Panc1 (cell line): ENCODE measurements at regions not wholly inside any gene's neighbourhood (a gene's known extent, or its start where the extent isn't known, plus 50 kb on each side); places are given as distances from the start of the nearest gene placed in this dataset.

Experiments used
- ATAC-seq: fragments of 200-7000 bp; cut with Tn5 transposase; 2 replicates; pipeline ENCODE4 v1.9.1; 2020; ENCODE audit warnings: mild to moderate bottlenecking, moderate library complexity
- BruUV-seq: library from RNA; stranded (reverse); fragments of 400-500 nt; replicated peaks from 2 replicates; lab custom pipeline; 2021; lab: Mats Ljungman, UMichigan
- CTCF ChIA-PET: fragments of 300-600 bp; sonication (Branson Sonifier 250); formaldehyde crosslinking; loops from one replicate; lab custom pipeline; 2022; ENCODE audit warnings: antibody characterized with exemption; lab: Charles Lee
- POLR2A ChIA-PET: fragments of 300-600 bp; sonication (Branson Sonifier 250); formaldehyde crosslinking; loops from one replicate; lab custom pipeline; 2022; ENCODE audit warnings: antibody characterized with exemption; lab: Charles Lee
- DNase-seq: peaks from one replicate; pipeline ENCODE4 v3.0.0-alpha.2; 2010; ENCODE audit warnings: low read depth, low spot score
- H3K27ac ChIP-seq: 2 replicates; pipeline ENCODE4 v1.5.1; 2011; ENCODE audit warnings: mild to moderate bottlenecking, low read length, inconsistent platforms
- H3K27me3 ChIP-seq: fragments of 200-500 bp; sonication (Bioruptor generic); 2 replicates; pipeline ENCODE4 v1.6.0; 2014; ENCODE audit warnings: low read length, inconsistent platforms; ENCODE audit not compliant: control insufficient read depth, insufficient read depth
- H3K36me3 ChIP-seq: fragments of 200-500 bp; sonication (Bioruptor generic); 2 replicates; pipeline ENCODE4 v1.5.1; 2014; ENCODE audit warnings: inconsistent platforms, mild to moderate bottlenecking, low read length, moderate library complexity; ENCODE audit not compliant: control insufficient read depth, insufficient read depth
- H3K4me1 ChIP-seq: 2 replicates; pipeline ENCODE4 v1.5.1; 2011; ENCODE audit warnings: inconsistent platforms, mild to moderate bottlenecking, low read length, moderate library complexity; ENCODE audit not compliant: control insufficient read depth, insufficient read depth
- H3K4me3 ChIP-seq, 2 experiments: 2 replicates each; pipeline ENCODE4 v1.5.1; 2011 to 2012; ENCODE audit warnings: low read depth in 2 of 2, low read length in 2 of 2, mild to moderate bottlenecking in 2 of 2, inconsistent platforms in 1 of 2, moderate library complexity in 1 of 2
- H3K9me3 ChIP-seq: fragments of 200-500 bp; sonication (Bioruptor generic); 2 replicates; pipeline ENCODE4 v1.5.1; 2014; ENCODE audit warnings: low read depth, mild to moderate bottlenecking, inconsistent platforms, low read length, moderate library complexity; ENCODE audit not compliant: control insufficient read depth, insufficient read depth
- CTCF ChIP-seq: fragments of 450-650 bp; IDR thresholded peaks from 2 replicates; pipeline ENCODE4 v1.5.1; 2017; ENCODE audit warnings: mild to moderate bottlenecking
- POLR2AphosphoS5 ChIP-seq: IDR thresholded peaks from 2 replicates; pipeline ENCODE4 v1.6.1; 2012; ENCODE audit warnings: mild to moderate bottlenecking, low read depth, low read length, moderate library complexity
- SIN3A ChIP-seq: IDR thresholded peaks from 2 replicates; pipeline ENCODE4 v1.6.1; 2012; ENCODE audit warnings: low read depth, mild to moderate bottlenecking, low read length, moderate library complexity, borderline replicate concordance; ENCODE audit not compliant: insufficient read depth
- TCF7L2 ChIP-seq: IDR thresholded peaks from 2 replicates; pipeline ENCODE4 v1.6.1; 2011; ENCODE audit warnings: mild to moderate bottlenecking, low read depth, low read length, inconsistent platforms
- in situ Hi-C: cut with HindIII; loops from 2 replicates; pipeline ENCODE4 v1.10.0; 2016; ENCODE audit warnings: low sequenced_read_pairs, low pct_unique_long_range_greater_than_20kb
- intact Hi-C: fragments of 100-400 bp; cut with micrococcal nuclease; formaldehyde crosslinking; loops from one replicate; pipeline ENCODE4 v1.10.0; 2022; ENCODE audit not compliant: unreplicated experiment
- TF ChIP-seq, protein P1 (sequence below), 2 experiments: IDR thresholded peaks; 2 replicates each; pipeline ENCODE4 v1.6.1; 2011 to 2012; ENCODE audit warnings: low read depth in 2 of 2, control low read depth in 1 of 2, low read length in 1 of 2, mild to moderate bottlenecking in 1 of 2, moderate library complexity in 1 of 2; ENCODE audit not compliant: insufficient read depth in 1 of 2

- in situ Hi-C loops, result no loop called here
- DNase-seq (no peak), ATAC-seq (no peak)
- Histone ChIP-seq H3K27ac (no peak overlapping the region), H3K9me3 (no peaks in the 10 kb centered on the region), H3K36me3 (no peaks in the 10 kb centered on the region), H3K4me3 (no peak overlapping the region), H3K4me1 (no peaks in the 10 kb centered on the region), H3K27me3 (peaks cover 14% of the 10 kb centered on the region)
- POLR2A ChIA-PET, result no interaction called here
- CTCF ChIA-PET, result no interaction called here
- no TSS peak for BruUV-seq
- TF ChIP-seq TCF7L2 (no peak), SIN3A (no peak), POLR2AphosphoS5 (no peak), CTCF (no peak)
- TF ChIP-seq, protein P1, sequence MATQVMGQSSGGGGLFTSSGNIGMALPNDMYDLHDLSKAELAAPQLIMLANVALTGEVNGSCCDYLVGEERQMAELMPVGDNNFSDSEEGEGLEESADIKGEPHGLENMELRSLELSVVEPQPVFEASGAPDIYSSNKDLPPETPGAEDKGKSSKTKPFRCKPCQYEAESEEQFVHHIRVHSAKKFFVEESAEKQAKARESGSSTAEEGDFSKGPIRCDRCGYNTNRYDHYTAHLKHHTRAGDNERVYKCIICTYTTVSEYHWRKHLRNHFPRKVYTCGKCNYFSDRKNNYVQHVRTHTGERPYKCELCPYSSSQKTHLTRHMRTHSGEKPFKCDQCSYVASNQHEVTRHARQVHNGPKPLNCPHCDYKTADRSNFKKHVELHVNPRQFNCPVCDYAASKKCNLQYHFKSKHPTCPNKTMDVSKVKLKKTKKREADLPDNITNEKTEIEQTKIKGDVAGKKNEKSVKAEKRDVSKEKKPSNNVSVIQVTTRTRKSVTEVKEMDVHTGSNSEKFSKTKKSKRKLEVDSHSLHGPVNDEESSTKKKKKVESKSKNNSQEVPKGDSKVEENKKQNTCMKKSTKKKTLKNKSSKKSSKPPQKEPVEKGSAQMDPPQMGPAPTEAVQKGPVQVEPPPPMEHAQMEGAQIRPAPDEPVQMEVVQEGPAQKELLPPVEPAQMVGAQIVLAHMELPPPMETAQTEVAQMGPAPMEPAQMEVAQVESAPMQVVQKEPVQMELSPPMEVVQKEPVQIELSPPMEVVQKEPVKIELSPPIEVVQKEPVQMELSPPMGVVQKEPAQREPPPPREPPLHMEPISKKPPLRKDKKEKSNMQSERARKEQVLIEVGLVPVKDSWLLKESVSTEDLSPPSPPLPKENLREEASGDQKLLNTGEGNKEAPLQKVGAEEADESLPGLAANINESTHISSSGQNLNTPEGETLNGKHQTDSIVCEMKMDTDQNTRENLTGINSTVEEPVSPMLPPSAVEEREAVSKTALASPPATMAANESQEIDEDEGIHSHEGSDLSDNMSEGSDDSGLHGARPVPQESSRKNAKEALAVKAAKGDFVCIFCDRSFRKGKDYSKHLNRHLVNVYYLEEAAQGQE (IDR thresholded peaks at IDR 0.05; ENCODE audit: insufficient read depth in 1 of 2, low read depth in 2 of 2, low read length in 1 of 2), result no peak
- intact Hi-C loops, result no loop called here
Observed at GRCh38 chr7:25546306-25546705, 318.0 kb upstream of the NPVF start.

DNA sequence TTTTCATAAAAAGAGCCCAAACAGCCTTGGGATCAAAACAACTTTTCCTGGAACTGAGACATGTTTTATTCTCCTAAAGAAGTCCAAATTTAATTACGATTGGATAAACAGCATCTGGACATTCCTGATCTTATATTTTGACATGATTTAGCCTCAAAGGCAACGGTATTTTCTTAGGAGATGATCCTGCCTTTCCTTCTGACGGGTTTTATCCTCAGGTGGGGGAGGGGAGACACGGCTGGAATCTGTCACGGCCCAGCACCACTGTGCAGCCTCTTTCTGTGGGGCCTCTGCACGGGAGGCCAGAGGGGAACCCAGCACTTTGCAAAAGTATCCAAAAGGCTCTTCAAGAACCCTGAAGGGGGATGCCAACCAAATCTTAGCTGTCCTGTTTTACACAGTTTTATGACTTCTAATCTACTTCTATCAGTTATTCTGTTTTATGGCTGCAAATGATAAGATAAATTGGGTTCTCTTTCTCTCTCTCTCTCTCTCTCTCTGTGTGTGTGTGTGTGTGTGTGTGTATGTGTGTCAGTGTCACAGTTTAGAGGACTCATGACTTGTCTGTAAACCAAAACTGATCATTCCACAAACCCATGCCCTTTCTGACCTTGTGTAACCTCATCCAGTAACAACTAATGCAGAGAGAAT, 321.1 kb upstream of the NPVF start:
- in situ Hi-C loops, result no loop called here
- Histone ChIP-seq H3K9me3 (no peaks in the 10 kb centered on the region), H3K4me3 (no peak overlapping the region), H3K27ac (no peak overlapping the region), H3K27me3 (peaks cover 6% of the 10 kb centered on the region; the same call in 1 of the 2 replicates), H3K36me3 (no peaks in the 10 kb centered on the region), H3K4me1 (no peaks in the 10 kb centered on the region)
- ChIA-PET POLR2A (no interaction called here), CTCF (no interaction called here)
- no TSS peak for BruUV-seq
- ATAC-seq, result no peak
- intact Hi-C loops, result no loop called here
- no peak for TF ChIP-seq SIN3A
- no peak for TF ChIP-seq CTCF
- no peak for TF ChIP-seq TCF7L2
- no peak for TF ChIP-seq POLR2AphosphoS5
- TF ChIP-seq, protein P1 (IDR thresholded peaks at IDR 0.05; ENCODE audit: insufficient read depth in 1 of 2, low read depth in 2 of 2, low read length in 1 of 2), result no peak
- DNase-seq, result no peak
